Hypothalamus (tissue), 51 donors: ENCODE measurements at regions not wholly inside any gene's neighbourhood (a gene's known extent, or its start where the extent isn't known, plus 50 kb on each side); places are given as distances from the start of the nearest gene placed in this dataset.

Experiments used
- DNase-seq, 51 donors: peaks; one replicate each; lab custom pipeline; 2025; lab: John Stamatoyannopoulos, UW

DNA sequence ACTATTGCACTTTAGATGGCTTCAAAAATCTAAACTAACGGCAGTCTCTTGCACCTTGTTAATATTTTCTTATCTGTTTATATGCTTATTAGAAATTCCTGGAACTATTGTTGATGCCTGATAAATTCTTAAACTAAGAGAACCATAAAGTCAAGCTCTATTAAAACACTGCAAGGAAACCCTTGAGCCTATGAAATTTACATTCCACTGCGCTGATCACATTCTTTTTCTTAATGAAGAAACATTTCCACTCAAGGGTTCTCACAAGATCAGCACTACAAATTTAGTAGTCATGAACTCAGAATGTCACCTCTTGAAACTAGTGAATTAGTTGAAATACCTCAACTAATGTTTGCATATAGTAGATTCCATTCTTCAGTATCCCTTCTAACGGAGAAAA lies 331.8 kb upstream of the SLC8A1 start:
- DNase-seq, result no peak

DNA sequence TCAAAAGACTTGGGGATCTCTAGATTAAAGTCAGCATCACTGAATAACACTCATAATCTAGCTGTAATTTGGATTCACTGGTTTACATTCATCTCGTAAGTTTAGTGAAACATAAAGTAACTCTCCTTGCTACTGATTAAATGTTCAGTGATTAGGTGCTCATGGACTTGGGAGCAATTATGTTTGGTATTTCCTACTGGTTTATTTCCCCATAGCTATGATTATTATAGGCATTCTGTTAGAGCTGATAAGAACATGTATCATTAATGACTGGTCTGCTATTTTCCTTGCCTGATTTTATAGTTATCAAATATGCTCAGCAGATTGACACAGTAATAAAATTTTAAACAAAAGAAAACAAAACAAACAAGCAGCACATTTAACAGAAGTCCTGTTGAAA lies 334.7 kb upstream of the SLC8A1 start:
- DNase-seq, result no peak

DNA sequence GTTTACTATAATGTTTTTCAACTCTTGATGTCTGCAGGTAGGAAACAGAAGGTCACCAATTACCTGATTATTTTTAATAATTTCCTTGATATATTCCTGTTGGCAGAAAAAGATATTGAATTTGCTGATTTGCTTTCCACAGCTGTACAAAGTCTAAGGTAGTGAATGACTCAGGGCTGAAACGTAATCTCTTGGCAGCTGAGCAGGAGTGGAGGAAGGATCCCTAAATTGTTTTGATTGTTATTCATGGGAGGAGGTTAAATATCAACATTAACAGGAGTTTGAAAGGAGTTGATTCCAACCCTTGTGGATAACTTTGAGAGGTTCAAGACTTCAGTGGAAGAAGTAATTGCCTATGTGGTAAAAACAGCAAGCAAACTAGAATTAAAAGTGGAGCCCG lies 345.2 kb upstream of the SLC8A1 start:
- no peak for DNase-seq

DNA sequence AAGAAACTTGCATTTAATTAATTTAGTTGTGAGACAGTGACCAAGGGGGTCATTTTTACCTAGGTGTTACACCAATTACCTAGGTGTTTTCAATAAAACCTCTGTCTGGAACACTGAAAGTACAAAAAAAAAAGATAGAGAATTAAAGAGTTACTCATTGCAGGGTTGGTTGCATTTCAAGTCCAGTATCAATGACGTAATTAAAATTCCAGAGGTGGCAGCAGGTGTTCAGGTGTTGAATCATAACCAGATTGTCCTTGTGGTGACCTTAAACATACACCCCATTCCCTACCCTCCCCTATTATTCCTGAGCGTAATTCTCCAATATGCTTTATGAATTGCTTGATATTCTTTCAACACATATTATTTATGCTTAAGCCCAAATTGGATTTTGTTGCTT lies 352.0 kb upstream of the SLC8A1 start:
- DNase-seq, result no peak

DNA sequence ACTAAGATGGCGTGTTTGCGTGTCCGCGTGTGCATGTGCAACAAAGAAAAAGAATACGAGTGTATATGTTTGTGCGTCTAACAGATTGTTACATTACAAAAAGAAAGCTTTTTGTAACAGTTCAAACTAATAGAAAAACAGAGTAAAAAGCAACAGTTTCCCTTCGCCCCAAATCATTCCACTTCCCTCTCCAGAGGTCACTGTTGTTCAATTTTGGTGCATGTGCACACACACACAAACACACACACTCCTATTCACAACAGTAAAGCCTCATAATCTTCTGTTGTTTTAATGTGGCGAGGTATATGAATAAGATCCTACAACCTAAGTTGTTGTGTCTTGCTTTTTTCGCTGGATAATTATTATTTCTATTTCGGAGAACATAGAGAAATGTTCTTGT lies 357.3 kb upstream of the SLC8A1 start:
- DNase-seq, result no peak

DNA sequence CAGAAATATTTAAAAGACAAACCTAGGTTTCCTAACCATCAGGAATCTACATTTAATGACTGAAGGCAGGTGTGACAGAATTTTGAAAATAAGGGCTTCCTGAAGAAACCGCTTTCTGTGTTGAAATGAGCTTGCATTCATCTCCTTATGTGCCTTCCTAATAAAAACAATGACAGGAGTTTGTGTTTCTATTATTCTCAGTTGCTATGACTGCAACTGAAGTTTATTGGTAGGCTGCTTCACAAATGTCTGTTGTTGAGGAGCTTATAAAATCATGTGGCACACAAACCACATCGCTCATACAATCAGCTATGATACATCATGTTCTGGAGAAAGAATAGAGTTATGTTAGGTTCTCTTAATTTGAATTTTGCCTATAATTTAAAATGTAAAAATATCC lies 362.7 kb upstream of the SLC8A1 start:
- DNase-seq, result no peak

DNA sequence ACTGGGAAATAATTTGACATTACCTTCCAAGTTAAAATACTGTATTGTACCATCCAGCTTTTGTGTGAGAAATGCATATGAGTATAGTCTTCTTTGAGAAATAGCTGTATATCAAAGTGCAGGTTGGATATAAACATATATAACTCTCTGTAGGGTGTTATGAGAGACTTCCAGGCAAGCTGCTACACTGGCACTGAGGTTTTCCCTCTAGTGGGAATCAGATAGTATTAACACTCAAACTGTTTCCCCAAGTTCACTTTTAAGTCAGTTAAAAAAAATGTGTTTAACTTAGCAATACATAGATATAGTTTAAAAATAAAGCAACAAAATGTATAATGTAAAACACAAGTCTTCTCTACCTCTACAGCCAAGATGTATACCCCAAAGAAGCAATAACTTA lies 368.4 kb upstream of the SLC8A1 start:
- DNase-seq, result no peak

DNA sequence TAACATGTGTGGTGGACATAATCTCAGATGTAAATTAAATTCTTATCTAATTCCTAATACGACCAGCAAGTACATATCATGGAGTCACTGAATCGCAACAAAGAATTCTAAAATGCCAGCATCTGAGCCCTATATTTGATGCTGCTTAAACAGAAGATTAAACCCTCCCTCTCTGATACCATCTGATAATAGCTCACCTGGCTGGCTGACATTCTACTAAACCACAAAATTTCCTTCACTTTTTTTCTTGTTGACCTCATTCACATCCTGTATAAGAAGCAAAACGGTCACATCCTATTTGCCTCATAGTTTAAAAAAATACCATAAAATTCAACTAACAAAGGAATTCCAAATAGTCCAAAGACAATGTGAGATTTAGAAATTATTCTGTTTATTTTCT lies 371.6 kb upstream of the SLC8A1 start:
- no peak for DNase-seq

DNA sequence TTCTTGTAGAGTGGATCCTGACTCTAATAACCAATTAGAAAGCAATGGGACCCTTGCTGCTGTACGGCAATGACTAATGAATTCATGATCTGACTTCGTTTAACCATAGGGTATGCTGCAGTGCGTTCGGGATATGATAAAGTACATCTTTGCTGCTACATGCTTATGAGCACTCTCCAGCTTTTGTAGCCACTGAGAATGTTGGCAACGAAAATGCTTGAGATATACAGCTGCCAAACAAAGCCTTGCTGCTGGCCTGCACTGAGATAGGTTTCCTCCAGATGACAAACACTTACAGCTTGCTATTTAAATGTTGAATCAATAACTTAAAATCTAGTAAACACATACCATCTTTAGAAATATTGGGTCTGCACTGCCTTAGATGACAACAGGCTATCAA lies 372.4 kb upstream of the SLC8A1 start:
- DNase-seq, result no peak

DNA sequence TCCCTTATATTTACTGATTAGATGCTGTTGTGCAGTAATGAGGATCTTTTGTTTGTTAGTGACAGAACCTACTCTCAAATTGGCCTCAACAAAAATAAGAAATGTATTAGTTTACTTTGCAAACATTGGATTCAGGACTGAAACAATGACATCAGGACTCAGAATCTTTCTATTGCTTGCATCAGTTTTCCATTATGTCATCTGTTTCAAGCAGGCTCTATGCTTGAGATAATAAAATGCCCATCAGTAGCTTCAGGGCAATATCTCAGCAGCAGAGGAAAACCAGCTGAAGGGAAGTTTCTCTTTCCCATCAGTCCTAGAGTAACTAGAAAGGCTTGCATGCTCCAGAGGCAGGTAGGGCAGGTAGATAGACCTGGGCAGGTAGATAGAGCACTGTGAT lies 375.5 kb upstream of the SLC8A1 start:
- DNase-seq, result no peak

DNA sequence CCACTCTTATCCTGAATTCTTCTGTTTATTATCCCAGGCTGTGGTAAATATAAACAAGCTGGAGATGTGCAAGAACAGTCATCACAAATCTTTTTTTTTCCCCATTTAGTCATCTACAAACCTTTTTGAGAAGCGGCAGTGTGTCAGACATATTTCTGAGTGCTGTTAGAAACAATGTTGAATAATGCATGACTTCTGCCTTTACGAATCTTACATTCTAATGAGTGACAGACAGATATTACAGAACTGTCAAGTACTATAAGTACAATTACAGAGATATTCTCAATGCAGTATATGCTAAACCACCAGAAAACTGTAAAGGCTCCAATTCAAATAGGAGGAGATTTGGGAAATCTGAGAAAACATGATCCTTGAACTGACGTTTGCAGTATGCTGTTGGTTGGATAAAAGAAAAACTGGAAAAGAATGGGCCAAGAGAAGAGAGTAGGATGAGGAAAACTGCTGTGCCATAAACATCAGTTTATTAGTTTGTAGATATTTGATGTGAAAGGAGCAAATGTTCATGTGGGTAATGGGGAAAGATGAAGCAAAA lies 379.5 kb upstream of the SLC8A1 start:
- no peak for DNase-seq

DNA sequence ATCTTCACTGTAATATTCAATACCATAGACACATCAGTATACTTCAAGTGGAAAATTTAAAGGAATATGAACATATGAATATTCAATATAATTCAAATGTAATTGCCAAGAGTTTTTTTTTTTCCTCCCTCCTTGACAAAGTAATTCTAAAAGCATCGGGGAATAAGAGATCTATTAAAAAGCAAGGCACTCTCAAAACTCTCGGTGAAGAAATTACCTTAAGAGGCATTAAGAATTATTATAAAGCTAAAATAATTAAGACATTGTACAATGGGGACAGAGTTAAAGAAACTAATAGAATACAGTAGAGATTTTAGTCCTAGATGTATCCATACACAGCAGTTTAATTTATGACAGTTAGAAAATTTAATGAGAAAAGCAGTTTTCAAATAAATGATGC lies 390.0 kb upstream of the SLC8A1 start:
- DNase-seq, result no peak

DNA sequence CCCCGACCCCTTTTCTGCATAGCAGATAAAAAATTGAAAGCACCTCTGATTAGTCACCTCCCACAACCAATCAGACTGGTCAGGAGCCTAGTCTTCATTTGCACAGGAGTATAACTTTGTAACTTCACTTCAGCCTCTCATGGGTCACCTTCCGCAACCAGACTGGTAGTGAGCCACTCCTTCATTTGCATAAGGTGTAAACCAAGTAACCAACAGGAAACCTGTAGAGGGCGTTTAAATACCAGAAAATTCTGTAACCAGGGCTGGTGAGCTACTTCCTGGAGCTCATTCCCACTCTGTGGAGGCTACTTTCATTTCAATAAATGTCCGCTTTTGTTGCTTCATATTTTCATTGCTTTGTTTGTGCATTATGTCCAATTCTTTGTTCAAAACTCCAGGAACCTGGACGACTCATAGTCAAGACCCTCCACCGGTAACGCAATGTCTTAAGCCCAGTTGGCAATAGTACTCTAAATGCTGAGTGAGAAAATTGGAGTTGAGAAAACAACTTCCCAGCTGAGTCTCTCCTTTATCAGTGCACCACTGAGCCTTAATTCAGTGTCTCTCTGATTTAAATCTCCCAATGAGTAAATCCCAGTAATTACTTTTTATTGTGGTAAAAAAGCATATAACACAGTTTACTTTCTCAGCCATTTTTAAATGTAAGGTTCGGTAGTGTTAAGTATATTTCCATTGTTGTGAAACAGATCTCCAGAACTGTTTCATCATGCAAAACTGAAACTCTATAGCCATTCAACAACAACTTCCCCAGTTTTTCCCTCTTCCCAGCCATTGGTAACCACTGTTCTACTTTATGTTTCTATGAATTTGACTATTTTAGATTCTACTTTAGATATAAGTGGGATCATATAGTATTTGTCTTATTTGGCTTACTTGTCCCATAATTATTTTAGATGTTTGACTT lies 392.7 kb upstream of the SLC8A1 start:
- no peak for DNase-seq

DNA sequence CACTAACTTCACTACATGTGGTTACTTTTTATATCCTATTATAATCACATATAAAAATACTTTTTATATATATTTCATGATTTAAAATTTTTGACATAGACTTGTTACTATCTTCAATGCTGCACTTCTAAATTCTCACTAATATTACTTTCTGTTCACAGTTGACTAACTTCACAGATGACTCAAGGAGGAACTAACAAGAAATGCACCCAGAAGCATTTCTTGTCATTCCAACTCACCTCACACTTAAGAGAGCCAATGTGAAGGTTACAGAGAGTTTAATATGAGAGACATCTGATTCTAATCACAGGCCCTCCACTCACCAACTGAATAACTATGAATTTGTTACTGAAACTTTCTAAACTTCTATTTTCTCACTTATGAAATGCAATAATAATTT lies 399.8 kb upstream of the SLC8A1 start:
- no peak for DNase-seq

DNA sequence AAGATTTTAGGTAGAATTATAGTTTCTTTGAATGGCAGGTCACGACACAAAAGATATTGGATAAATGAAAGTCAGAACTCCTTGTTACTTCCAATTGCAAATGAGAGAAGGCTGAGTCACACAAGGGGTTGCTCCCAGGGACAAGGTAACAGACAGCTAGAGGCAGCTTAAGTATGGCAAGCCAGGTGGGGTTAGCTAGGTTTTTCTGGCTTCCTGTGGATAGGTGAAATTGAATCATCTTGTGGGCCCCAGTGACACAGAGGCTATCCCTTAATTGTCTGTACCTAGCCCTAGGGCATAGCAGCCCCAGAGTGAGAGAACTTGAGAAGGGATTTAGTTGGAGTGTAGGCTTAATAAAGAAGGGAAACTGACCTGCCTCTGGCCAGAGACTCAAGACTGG lies 407.7 kb upstream of the SLC8A1 start:
- no peak for DNase-seq

DNA sequence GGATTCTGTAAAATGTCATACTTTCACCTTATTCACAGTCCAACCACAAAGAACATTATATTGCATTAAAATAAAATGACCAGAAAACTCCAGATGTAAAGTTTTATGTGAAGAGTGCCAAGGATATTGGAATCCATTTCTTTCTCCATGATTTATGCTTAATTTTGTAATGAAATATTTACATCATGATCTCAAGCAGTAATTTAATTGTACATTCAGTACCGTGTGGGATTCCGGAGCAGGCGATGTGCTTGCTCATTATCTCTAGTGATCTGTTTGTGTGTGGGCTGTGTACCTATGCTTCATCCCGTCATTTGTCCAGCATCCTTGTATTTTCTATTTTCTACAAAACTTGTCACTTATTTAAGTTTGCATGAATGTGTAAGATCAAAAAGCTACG lies 415.9 kb upstream of the SLC8A1 start:
- DNase-seq, result no peak

DNA sequence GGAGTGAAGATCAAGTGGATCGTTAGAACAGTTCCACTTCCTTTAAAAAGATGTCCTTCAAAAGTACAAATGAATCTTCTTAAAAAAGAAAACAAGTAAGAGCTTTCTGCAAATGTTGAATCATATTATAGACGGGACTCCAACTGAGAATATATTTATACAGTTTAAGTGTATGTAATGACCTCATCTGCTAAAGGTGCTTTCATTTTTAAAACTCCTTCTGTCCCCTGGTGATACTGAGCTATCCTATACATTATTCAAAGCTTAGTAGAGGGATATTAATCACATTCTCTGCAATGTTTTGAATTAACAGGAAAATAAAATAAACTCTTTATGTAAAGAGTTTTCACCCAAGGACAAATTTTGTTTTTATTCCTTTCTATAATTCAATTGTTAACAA lies 420.7 kb upstream of the SLC8A1 start:
- no peak for DNase-seq

DNA sequence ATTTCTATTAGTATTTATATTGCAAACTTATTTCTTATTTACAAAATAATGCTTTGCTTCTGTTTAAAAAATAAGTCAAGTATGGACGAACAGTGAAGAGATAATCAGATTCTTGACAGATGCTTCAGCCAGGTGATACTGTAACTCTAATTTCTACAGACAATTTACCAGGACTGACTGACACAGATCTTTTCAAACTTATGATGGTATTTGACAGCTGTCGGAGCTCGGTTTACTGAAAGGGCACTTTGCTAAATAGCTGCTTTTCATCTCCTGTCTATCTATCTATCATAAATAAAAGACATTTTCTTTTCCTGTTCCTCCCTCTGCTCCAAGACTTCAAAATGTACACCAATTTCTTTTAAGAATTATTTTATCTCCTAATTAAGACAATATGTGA lies 422.5 kb upstream of the SLC8A1 start:
- DNase-seq, result no peak

DNA sequence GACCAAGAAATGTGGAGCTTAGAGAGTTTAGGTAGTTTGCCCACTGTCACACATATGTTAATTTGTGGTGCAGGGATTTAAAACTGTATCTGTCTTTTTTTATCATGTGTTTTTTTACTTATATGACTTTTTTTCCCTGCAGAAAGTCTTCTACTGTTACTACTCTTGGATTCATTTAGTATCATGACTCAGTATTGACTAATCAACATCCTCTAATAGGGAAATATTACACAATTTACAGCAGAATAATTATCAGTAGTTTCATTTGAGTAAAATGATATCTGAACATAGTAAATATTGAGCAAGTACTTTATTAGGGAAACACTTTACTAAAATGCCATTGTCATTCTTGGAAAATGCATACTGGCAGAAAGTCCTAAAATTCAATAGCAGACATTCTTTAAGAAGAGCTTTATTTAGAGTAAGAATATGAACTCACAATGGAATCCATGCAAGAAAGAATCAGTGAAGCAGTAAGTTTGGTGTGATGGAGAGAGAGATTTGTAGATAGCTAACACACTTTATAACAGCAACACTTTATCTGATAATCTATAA lies 425.9 kb upstream of the SLC8A1 start:
- DNase-seq, result no peak

DNA sequence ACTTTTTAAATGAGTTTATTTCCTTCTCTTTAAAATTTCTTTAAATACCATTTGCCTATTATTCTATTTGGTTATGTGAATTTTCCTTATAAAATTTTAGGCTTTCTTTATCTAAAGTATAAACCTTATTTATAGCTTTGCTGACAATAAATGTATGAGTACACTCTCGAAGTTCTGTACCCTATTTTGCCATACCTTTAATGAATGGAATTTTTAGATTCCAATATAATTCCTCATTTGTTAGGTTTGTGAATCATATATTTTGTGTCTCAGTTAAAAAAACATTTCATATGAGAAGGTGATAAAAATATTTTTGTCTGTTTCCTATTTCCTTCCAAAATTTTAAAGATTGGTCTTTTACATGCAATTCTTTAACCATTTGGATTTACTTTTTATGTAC lies 427.4 kb upstream of the SLC8A1 start:
- no peak for DNase-seq

DNA sequence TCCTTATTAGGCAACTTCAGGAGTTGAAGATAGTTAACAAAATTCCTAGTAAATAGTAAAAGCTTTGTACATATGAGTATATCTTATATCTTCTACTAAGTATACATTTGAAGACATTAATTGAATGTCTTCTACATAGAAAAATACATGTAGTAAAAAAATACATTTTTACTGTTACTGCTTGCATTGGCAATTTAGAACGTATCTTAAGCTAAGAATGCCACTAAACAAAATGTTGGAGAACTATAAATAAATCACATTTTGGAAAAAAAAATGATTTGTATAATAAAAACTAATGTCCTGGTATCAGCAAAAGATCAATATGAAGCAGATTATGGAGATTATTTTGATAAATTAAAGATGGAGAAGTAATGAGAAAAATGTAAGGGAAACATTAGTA lies 434.2 kb upstream of the SLC8A1 start:
- DNase-seq, result no peak

DNA sequence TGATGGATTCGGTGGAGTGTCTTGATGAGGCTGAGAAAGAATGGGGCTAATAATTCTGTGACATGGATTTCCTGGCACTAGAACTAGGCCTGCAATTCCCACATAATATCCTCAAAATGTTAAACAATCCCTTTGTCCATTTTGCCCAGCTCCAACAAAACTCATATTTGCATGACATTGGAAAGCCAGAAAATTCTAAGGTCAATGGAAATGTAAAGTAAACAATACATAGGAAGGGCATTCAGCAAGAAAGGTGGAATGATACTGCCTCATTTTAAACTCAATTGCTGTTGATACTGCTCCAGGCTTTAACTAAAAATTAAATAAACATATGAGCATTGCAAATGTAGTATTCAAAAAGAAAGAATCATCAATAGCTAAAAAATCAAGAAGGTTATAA lies 434.8 kb upstream of the SLC8A1 start:
- DNase-seq, result no peak
